ENCODE measurements at regions not wholly inside any gene's neighbourhood (a gene's known extent, or its start where the extent isn't known, plus 50 kb on each side); places are given as distances from the start of the nearest gene placed in this dataset.

DNA sequence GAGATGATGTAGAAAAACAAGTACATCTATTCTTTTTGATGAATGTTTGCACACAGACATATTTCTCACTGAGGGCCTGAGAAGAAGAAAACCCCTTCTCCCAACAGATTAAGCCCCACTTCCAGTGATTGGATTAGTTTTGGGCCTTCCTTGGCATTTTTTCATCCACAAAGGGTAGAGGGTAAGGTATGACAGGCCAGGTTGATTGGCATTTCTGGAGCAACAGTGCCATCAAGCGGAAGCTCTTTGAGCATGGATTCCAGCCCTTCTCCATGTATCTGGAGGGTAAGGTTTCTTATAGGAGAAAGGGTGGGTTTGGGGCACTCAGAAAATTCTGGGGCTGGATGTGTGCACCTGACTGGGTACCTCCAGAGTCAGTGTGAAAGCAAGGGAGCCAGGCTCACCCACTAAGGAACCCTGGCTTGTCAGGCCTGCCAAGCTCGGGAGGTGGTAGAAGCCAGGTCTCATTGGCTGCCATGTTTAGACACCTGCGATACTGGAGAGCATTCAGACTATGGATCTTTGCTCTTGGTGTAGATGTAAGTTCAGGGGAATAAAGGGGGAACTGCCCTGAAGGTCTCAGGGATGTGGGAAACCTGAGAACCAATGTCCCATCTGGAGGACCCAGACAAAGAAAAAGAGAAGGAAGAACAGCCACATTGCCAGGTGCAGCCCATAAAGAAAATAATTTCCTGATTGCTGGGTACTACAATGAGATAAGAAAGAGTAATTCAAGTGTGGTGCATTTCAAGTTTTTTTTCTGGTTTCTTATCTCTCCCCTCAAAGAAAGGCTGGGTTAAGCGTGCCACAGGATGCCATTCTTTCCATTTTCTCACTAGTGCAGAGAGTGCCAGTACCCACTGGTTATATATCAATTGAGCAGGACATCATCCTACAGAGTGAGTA is 222.3 kb upstream of the AGTR2 start (continued):
- TF ChIP-seq SMC3 (IDR thresholded peaks at IDR 0.05; ENCODE audit: low read depth, low read length), result no peak

DNA sequence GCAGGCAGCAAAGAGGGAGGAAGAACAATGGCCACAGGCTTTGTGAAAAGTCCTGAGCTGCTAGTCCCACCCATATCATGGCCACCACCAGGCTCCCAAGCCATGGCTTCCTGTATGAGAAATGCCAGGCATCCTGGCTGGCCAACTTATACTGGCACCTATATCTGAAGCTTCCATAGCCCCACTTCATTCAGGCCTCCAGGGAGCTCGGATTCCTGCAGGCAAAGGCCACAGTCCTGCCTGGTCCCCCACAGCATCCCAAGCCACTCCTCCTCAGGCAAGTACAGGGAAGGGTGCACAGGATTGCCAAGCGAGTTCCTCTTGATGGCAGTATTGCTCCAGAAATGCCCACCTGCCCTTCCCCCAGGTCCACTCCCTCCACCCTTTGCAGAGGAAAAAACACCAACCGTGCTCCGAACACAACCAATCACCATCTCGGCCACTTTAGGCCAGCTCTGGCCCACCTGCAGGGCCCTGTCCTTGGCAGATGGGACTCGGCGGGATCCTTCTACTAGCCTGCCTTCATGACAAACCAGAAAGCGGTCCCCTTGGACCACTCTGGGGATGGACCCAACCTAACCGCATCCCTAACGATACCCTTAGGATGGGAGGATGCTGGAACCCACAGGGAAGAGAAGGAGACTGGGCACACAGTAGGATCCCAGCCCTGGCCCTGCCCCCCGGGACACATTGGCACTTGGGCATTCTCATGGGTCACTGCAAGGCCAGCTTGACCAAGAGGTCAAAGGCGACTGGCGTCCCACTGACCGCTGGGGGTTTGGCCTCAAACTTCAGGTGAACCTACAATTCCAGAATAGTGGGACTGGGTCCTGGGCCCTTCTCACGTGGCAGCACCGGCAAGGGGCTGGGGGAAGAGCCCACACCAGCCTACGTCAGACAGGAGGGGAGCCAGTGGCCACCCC is 220.4 kb upstream of the AGTR2 start:
- Histone ChIP-seq H3K4me1 (ENCODE audit: control insufficient read depth, insufficient read depth, low read length) (no peaks in the 10 kb centered on the region), H3K18ac (ENCODE audit: low read depth, low read length) (no peak overlapping the region), H2AK5ac (ENCODE audit: low read depth, low read length) (no peak overlapping the region), H3K23ac (ENCODE audit: low read depth, low read length) (no peak overlapping the region), H3K14ac (replicated peaks; ENCODE audit: low read depth, low read length) (no peak overlapping the region), H4K8ac (ENCODE audit: low read depth in 2 of 2, low read length in 2 of 2) (no peak overlapping the region), H3K56ac (ENCODE audit: extremely low read depth, insufficient read depth, low read length) (no peak overlapping the region), H4K91ac (ENCODE audit: insufficient read depth, low read depth, low read length) (no peak overlapping the region), H4K5ac (ENCODE audit: low read depth, low read length) (no peak overlapping the region), H3K27me3 (ENCODE audit: control insufficient read depth, insufficient read depth, low read length) (peaks cover 13% of the 10 kb centered on the region; the same call in 1 of the 2 replicates), H3K9me1 (ENCODE audit: insufficient read depth, low read length) (no peaks in the 10 kb centered on the region), H2AFZ (replicated peaks; ENCODE audit: low read length, poor library complexity) (no peak overlapping the region), H3K79me1 (ENCODE audit: low read depth in 1 of 2, low read length in 2 of 2) (no peaks in the 10 kb centered on the region), H2AK9ac (replicated peaks; ENCODE audit: low read depth, low read length, poor library complexity) (no peak overlapping the region), H2BK120ac (ENCODE audit: low read depth, low read length) (no peak overlapping the region), H3K4me2 (ENCODE audit: low read depth, low read length) (no peak overlapping the region; the same call in 1 of the 2 replicates), H3K27ac (ENCODE audit: insufficient read depth, low read length) (no peak overlapping the region), H2BK5ac (ENCODE audit: low read depth, low read length, poor library complexity, severe bottlenecking) (no peak overlapping the region), H3K4ac (ENCODE audit: low read depth, low read length) (no peak overlapping the region), H3K4me3 (ENCODE audit: insufficient read depth, low read depth, low read length) (no peak overlapping the region), H3K36me3 (ENCODE audit: control insufficient read depth, insufficient read depth, low read length) (no peaks in the 10 kb centered on the region), H2BK20ac (ENCODE audit: low read depth, low read length) (no peak overlapping the region), H3K9me3 (ENCODE audit: control insufficient read depth, insufficient read depth, low read length) (peaks cover 17% of the 10 kb centered on the region; the same call in 1 of the 2 replicates), H2BK15ac (ENCODE audit: low read depth, low read length) (no peak overlapping the region), H3K9ac (ENCODE audit: low read depth, low read length) (no peak overlapping the region), H4K20me1 (ENCODE audit: insufficient read depth, low read length) (no peaks in the 10 kb centered on the region)
- intact Hi-C loops (cut with micrococcal nuclease) (no loop called here), in situ Hi-C loops (cut with MboI; ENCODE audit: low sequenced_read_pairs) (no loop called here), dilution Hi-C loops (cut with HindIII; ENCODE audit: low sequenced_read_pairs, unreplicated experiment) (no loop called here)
- WGBS, 2 experiments (ENCODE audit: extremely low coverage in 2 of 2, insufficient read length in 1 of 2), result 58% methylated on average over 4 of the region's 17 CpGs; no CpG with 5 or more reads in 1 of the 2 experiments
- TF ChIP-seq MAFK (IDR thresholded peaks at IDR 0.05; ENCODE audit: low read depth, low read length), result no peak
- TF ChIP-seq, protein P1, sequence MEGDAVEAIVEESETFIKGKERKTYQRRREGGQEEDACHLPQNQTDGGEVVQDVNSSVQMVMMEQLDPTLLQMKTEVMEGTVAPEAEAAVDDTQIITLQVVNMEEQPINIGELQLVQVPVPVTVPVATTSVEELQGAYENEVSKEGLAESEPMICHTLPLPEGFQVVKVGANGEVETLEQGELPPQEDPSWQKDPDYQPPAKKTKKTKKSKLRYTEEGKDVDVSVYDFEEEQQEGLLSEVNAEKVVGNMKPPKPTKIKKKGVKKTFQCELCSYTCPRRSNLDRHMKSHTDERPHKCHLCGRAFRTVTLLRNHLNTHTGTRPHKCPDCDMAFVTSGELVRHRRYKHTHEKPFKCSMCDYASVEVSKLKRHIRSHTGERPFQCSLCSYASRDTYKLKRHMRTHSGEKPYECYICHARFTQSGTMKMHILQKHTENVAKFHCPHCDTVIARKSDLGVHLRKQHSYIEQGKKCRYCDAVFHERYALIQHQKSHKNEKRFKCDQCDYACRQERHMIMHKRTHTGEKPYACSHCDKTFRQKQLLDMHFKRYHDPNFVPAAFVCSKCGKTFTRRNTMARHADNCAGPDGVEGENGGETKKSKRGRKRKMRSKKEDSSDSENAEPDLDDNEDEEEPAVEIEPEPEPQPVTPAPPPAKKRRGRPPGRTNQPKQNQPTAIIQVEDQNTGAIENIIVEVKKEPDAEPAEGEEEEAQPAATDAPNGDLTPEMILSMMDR (conservative IDR thresholded peaks at IDR 0.05; ENCODE audit: low read depth, low read length), result 0 out of 2 replicates have a peak, but pooled peaks have one; percentile 4
- BruUV-seq (replicated peaks), result no TSS peak
- DNase-seq (no peak), ATAC-seq (ENCODE audit: low read depth) (no peak)
- ChIA-PET CTCF (interaction anchor here (0.6 kb wide), 1 partner anchor 389 kb away, joined by 4 read pairs; no protein-coding TSS in a partner anchor), POLR2A (ENCODE audit: unreplicated experiment) (no interaction called here)
